GM10266 (cell line): ENCODE measurements at regions not wholly inside any gene's neighbourhood (a gene's known extent, or its start where the extent isn't known, plus 50 kb on each side); places are given as distances from the start of the nearest gene placed in this dataset.

Experiments
- DNase-seq: peaks from one replicate; pipeline ENCODE4 v3.0.0; 2012; ENCODE audit errors: extremely low spot score
- CTCF ChIP-seq: IDR thresholded peaks from 2 replicates; pipeline ENCODE4 v1.5.1; 2012; ENCODE audit warnings: mild to moderate bottlenecking, low read depth; ENCODE audit not compliant: control insufficient read depth, insufficient read depth; ENCODE audit errors: missing control alignments

GRCh38 chr2:155218292-155218924 lies 519.9 kb downstream of the KCNJ3 start:
- no peak for TF ChIP-seq CTCF

GRCh38 chr2:155215037-155215707 lies 516.7 kb downstream of the KCNJ3 start:
- DNase-seq: no peak
- no peak for TF ChIP-seq CTCF

More at GRCh38 chr2:155218292-155218924, 519.9 kb downstream of the KCNJ3 start:
- no peak for DNase-seq

GRCh38 chr2:155209696-155210450 lies 511.4 kb downstream of the KCNJ3 start:
- DNase-seq: no peak
- no peak for TF ChIP-seq CTCF

GRCh38 chr2:155203178-155203577 lies 504.7 kb downstream of the KCNJ3 start:
- DNase-seq: peak; percentile 2
- TF ChIP-seq CTCF: peak; percentile 38

GRCh38 chr2:155200753-155201152 lies 502.3 kb downstream of the KCNJ3 start:
- DNase-seq: no peak
- TF ChIP-seq CTCF: no peak

GRCh38 chr2:155190342-155190741 lies 491.8 kb downstream of the KCNJ3 start:
- no peak for DNase-seq
- TF ChIP-seq CTCF: no peak
